ENCODE measurements at regions not wholly inside any gene's neighbourhood (a gene's known extent, or its start where the extent isn't known, plus 50 kb on each side); places are given as distances from the start of the nearest gene placed in this dataset.

- Histone ChIP-seq H3K4ac (ENCODE audit: low read depth, low read length) (no peak overlapping the region), H3K56ac (ENCODE audit: insufficient read length, low read depth, low read length) (no peak overlapping the region), H2BK20ac (ENCODE audit: low read depth, low read length, poor library complexity, severe bottlenecking) (no peak overlapping the region), H4K91ac (ENCODE audit: insufficient read length, low read depth, low read length) (no peak overlapping the region), H3K18ac (ENCODE audit: insufficient read length, low read depth, low read length) (no peak overlapping the region), H2BK15ac (ENCODE audit: low read depth, low read length) (no peak overlapping the region), H4K8ac (replicated peaks; ENCODE audit: insufficient read length, low read depth, low read length) (no peak overlapping the region), H3K4me2 (ENCODE audit: insufficient read depth, insufficient read length, low read length) (no peak overlapping the region), H2BK5ac (ENCODE audit: insufficient read length, low read length) (no peak overlapping the region), H4K20me1 (ENCODE audit: control insufficient read depth, insufficient read depth, insufficient read length) (no peaks in the 10 kb centered on the region), H3T11ph (ENCODE audit: low read length) (no peak overlapping the region), H3K23ac (ENCODE audit: insufficient read length, low read depth, low read length) (no peak overlapping the region), H2BK120ac (ENCODE audit: low read depth, low read length, poor library complexity, severe bottlenecking) (no peak overlapping the region), H3K27ac (ENCODE audit: insufficient read length, low read depth, low read length) (no peak overlapping the region), H3K4me1 (ENCODE audit: insufficient read depth, low read length) (no peaks in the 10 kb centered on the region), H3K79me1 (ENCODE audit: insufficient read depth, low read depth, low read length, poor library complexity, severe bottlenecking) (no peaks in the 10 kb centered on the region), H3K14ac (ENCODE audit: insufficient read depth, low read length) (no peak overlapping the region), H3K23me2 (ENCODE audit: insufficient read length, low read depth, low read length, poor library complexity, severe bottlenecking) (no peaks in the 10 kb centered on the region), H3K79me2 (ENCODE audit: insufficient read depth, low read length) (no peaks in the 10 kb centered on the region), H3K9me3 (ENCODE audit: control insufficient read depth, low read depth, low read length) (no peaks in the 10 kb centered on the region), H3K9ac (ENCODE audit: extremely low read depth, insufficient read length, low read length) (no peak overlapping the region), H2AK5ac (ENCODE audit: insufficient read length, low read length) (no peak overlapping the region), H4K5ac (ENCODE audit: insufficient read length, low read depth, low read length) (no peak overlapping the region), H2BK12ac (ENCODE audit: insufficient read length, low read depth, low read length) (no peak overlapping the region), H2AFZ (ENCODE audit: low read length) (no peak overlapping the region), H3K27me3 (ENCODE audit: insufficient read depth, low read length) (no peaks in the 10 kb centered on the region)
- Mint-ChIP-seq H3K27ac (no peak overlapping the region), H3K27me3 (ENCODE audit: low read depth) (no peaks in the 10 kb centered on the region), H3K9me3 (peaks cover 28 to 36% of the 10 kb centered on the region in 2 experiments), H3K4me3 (no peak overlapping the region), H3K36me3 (ENCODE audit: insufficient read depth in 1 of 3, low read depth in 3 of 3) (peaks cover 18 to 40% (median 19%) of the 10 kb centered on the region in 3 experiments), H3K4me1 (peaks cover 0 to 8% of the 10 kb centered on the region in 2 experiments; a peak in 2 of 4 replicates)
- no CpG with 5 or more reads among the region's 1 CpG for WGBS (ENCODE audit: extremely low coverage, insufficient read length, low lambda C conversion rate)
- DNase-seq: no peak
- TF ChIP-seq, protein P1, sequence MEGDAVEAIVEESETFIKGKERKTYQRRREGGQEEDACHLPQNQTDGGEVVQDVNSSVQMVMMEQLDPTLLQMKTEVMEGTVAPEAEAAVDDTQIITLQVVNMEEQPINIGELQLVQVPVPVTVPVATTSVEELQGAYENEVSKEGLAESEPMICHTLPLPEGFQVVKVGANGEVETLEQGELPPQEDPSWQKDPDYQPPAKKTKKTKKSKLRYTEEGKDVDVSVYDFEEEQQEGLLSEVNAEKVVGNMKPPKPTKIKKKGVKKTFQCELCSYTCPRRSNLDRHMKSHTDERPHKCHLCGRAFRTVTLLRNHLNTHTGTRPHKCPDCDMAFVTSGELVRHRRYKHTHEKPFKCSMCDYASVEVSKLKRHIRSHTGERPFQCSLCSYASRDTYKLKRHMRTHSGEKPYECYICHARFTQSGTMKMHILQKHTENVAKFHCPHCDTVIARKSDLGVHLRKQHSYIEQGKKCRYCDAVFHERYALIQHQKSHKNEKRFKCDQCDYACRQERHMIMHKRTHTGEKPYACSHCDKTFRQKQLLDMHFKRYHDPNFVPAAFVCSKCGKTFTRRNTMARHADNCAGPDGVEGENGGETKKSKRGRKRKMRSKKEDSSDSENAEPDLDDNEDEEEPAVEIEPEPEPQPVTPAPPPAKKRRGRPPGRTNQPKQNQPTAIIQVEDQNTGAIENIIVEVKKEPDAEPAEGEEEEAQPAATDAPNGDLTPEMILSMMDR (conservative IDR thresholded peaks at IDR 0.05): no peak
Observed at GRCh38 chr10:123404357-123404756, 250.2 kb downstream of the BUB3 start.

Data from H9 (cell line).